ENCODE measurements at regions not wholly inside any gene's neighbourhood (a gene's known extent, or its start where the extent isn't known, plus 50 kb on each side); places are given as distances from the start of the nearest gene placed in this dataset.

DNA sequence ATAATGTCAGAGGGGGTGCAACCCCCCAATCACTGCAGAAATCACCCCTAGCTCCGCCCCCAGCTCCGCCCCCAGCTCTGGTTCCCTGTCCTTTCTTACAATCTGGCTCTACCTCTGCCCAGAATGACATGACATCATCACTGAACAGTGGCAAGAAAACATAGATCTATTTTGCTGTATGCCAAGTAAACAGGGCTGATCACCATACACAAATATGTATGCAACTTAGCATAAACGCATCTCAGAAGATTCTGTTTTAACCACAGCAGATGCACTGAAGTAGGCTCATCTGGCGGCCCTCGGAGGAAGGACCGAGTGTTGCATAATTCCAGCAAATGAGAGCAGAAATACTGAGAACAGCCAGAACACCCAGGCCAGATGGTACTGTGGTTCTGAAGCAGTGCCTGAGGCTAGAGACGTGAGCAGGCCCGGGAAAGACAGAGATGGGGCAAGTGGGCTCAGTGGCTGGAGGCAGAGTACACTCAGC lies 293.3 kb upstream of the KLF14 start:
- TF ChIP-seq CTCF (IDR thresholded peaks at IDR 0.05), result no peak
- no peak for TF ChIP-seq EZH2 (IDR thresholded peaks at IDR 0.05; ENCODE audit: borderline replicate concordance, insufficient read depth, low read depth, low read length, poor library complexity, severe bottlenecking)

All from B cell (primary cell).